ENCODE measurements at regions not wholly inside any gene's neighbourhood (a gene's known extent, or its start where the extent isn't known, plus 50 kb on each side); places are given as distances from the start of the nearest gene placed in this dataset.

DNA sequence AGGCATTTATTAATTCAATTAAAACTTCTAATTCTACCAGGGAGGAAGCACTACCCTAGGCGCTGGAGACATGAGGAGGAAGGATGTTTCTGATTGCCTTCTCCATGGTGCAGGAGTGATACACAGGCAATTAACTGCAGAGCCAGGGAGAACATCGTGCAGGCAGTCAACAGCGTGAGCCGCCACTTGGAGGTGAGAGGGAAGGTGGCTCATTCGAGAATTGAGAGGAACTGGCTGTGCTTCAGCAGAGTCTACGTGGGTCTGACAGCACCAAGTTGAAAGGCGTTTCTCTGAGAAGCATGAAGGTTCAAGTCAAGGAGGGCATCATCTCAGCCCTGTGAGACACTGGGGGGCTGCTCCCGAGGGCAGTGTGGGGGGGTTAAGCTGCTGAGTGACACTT lies 388.7 kb upstream of the MYT1L start:
- TF ChIP-seq, protein P1, sequence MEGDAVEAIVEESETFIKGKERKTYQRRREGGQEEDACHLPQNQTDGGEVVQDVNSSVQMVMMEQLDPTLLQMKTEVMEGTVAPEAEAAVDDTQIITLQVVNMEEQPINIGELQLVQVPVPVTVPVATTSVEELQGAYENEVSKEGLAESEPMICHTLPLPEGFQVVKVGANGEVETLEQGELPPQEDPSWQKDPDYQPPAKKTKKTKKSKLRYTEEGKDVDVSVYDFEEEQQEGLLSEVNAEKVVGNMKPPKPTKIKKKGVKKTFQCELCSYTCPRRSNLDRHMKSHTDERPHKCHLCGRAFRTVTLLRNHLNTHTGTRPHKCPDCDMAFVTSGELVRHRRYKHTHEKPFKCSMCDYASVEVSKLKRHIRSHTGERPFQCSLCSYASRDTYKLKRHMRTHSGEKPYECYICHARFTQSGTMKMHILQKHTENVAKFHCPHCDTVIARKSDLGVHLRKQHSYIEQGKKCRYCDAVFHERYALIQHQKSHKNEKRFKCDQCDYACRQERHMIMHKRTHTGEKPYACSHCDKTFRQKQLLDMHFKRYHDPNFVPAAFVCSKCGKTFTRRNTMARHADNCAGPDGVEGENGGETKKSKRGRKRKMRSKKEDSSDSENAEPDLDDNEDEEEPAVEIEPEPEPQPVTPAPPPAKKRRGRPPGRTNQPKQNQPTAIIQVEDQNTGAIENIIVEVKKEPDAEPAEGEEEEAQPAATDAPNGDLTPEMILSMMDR (conservative IDR thresholded peaks at IDR 0.05; ENCODE audit: low read depth, low read length), result no peak
- DNase-seq (ENCODE audit: low read depth), result no peak
- H3K4me3 ChIP-seq (ENCODE audit: low read depth, low read length), result no peak overlapping the region

DNA sequence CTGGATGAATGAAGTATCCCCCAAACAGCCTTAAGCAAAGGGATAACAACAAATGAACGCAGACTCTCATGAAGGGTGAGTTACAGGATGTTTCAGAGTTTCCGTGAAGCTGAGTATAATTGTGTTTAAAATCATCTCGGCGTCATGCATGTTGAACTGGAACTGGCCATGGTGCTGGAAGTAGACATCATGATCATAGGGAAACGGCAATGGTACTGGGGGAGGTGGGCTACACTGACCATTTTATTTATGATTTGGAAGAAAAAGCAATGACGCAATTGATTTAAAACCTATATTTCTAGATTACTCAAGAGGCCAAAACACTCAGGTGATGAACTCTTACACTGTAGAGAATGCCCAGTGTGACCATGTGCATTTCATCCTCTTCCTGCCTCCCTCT lies 387.9 kb upstream of the MYT1L start:
- no peak overlapping the region for H3K4me3 ChIP-seq (ENCODE audit: low read depth, low read length)
- DNase-seq (ENCODE audit: low read depth), result peak; percentile 1
- TF ChIP-seq, protein P1 (conservative IDR thresholded peaks at IDR 0.05; ENCODE audit: low read depth, low read length), result no peak

DNA sequence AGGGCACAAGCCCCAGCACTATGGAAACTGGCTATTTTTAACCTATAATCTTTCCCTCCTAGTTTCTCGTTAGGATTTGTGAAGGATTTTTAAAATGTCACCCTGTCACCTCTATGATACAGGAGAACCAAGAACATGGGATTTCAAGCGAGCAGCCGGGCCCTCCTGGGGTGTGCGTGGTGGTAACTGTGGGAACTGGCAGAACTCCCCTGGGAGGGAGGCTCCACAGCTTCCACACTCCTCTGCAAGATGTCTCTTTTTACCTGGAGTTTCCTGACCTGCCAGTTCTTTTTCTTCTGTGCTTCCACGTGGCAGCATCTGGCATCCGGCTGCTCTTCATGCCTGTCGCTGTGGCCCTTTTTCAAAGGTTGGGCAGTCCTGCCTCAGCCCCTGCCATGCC lies 386.3 kb upstream of the MYT1L start:
- no peak overlapping the region for H3K4me3 ChIP-seq (ENCODE audit: low read depth, low read length)
- TF ChIP-seq, protein P1 (conservative IDR thresholded peaks at IDR 0.05; ENCODE audit: low read depth, low read length), result no peak
- DNase-seq (ENCODE audit: low read depth), result no peak

DNA sequence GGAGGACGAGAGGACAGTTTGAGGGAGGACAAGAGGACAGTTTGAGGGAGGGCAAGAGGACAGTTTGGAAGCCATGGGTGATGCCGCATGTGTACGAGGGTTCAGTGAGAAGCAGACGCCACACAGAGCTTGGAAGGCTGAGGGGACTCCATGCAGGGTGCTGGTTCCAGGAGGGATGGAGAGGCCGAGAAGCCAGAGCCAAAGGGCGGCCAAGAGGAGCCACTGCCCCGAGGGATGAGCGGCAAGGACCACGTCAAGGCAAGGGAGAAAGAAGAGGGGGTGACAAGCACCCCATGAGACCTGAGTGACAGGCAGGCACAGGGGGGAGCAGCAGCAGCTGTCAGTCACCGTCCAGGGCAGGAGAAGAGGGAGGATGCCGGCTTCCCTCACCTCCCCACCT lies 385.7 kb upstream of the MYT1L start:
- TF ChIP-seq, protein P1 (conservative IDR thresholded peaks at IDR 0.05; ENCODE audit: low read depth, low read length), result no peak

DNA sequence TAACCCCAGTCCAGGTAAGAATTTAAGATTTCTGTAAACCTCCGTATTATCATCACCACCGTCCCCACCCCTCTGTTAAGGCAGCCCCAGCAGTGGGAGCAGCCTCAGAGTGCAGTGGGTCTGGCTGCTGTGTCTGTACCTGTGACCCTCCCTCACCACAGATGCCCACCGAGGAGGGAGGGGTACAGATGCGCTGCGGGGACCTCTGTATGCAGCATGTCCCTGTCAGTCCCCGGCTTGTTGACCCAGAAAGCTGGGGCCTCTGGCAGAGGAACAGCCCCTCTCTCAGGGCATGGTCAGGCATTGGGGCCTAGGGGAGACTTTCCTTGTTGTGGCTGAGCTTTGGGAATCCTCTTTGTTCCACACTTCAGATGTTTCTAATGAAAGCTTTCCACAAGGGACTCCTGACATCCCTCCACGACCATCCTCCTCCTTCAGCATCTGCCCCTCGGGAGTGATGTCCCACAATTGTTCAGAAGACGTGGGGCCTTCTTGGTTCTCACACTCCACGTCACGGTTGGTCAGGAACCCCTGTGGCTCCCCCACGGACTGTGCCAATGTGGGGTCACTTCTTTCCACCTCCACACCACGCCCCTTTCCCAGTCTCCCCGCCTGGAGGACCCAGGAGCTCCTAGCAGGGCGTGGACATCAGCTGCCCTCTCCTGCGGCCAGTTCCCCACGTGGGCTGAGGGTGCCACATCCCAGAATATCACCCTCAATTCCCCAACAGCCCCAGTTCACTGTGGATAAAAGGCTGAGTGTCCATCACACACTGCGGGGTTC lies 384.2 kb upstream of the MYT1L start:
- TF ChIP-seq, protein P1 (conservative IDR thresholded peaks at IDR 0.05; ENCODE audit: low read depth, low read length), result no peak
- no peak for DNase-seq (ENCODE audit: low read depth)
- H3K4me3 ChIP-seq (ENCODE audit: low read depth, low read length), result no peak overlapping the region

More for the DNA sequence above, 385.7 kb upstream of the MYT1L start:
- H3K4me3 ChIP-seq (ENCODE audit: low read depth, low read length), result no peak overlapping the region
- no peak for DNase-seq (ENCODE audit: low read depth)

DNA sequence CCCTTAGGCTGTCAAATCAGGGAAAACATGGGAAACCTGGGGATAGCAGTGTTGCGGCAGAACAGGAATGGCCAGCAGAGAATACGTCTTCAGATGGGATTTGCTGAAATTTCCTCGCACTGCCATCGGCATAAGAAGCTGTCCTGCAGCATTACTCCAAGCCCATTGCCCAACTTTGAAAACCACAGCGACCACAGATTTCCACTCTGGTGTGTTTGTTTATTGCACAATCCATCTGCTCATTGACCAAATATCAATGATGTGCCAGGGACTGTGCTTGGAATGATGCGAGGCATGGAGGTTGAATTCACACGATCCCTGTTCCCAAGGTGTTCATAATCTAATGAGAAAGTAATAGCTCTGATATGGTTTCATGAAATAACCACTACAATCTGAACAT lies 383.3 kb upstream of the MYT1L start:
- TF ChIP-seq, protein P1 (conservative IDR thresholded peaks at IDR 0.05; ENCODE audit: low read depth, low read length), result no peak
- no peak for DNase-seq (ENCODE audit: low read depth)
- no peak overlapping the region for H3K4me3 ChIP-seq (ENCODE audit: low read depth, low read length)

DNA sequence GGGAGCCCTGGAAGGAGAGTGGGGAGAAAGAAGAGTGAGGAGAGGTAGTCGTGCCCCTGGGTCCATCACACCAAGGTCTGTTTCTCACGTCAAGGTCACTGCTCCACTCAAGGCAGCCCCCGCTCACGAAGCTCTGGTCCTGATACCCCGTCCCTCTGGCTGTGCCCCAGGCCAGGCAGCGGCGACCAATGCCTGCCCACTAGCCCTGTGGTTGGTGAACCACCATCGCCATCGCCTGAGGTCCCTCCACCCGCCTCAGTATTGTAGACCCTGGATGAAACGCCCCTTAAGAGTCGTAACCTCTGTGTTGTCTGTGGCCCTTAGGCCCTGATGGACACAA lies 378.3 kb upstream of the MYT1L start:
- H3K4me3 ChIP-seq (ENCODE audit: low read depth, low read length), result no peak overlapping the region
- DNase-seq (ENCODE audit: low read depth), result no peak
- TF ChIP-seq, protein P1 (conservative IDR thresholded peaks at IDR 0.05; ENCODE audit: low read depth, low read length), result no peak

Measured in choroid plexus epithelial cell (primary cell).